OCI-LY1 (cell line): ENCODE measurements at regions not wholly inside any gene's neighbourhood (a gene's known extent, or its start where the extent isn't known, plus 50 kb on each side); places are given as distances from the start of the nearest gene placed in this dataset.

ENCODE experiments used
- H2AFZ ChIP-seq: fragments of 200-600 bp; sonication (generic), shearing (Covaris generic); 2 replicates; pipeline ENCODE4 v1.6.0; 2014; ENCODE audit warnings: antibody characterized with exemption, mild to moderate bottlenecking, low read length
- H3F3A ChIP-seq: fragments of 200-600 bp; sonication (generic), shearing (Covaris generic); 2 replicates; pipeline ENCODE4 v1.6.0; 2014; ENCODE audit warnings: mild to moderate bottlenecking, antibody characterized with exemption, low read length, moderate library complexity; ENCODE audit not compliant: insufficient read depth
- H3K27ac ChIP-seq: fragments of 200-600 bp; sonication (generic); 2 replicates; pipeline ENCODE4 v1.5.1; 2014; ENCODE audit warnings: low read length, mixed run types, mild to moderate bottlenecking, low read depth; ENCODE audit not compliant: poor library complexity, severe bottlenecking
- H3K27me3 ChIP-seq: fragments of 200-600 bp; sonication (generic); 2 replicates; pipeline ENCODE4 v1.6.0; 2014; ENCODE audit warnings: antibody characterized with exemption, mild to moderate bottlenecking, low read length, moderate library complexity; ENCODE audit not compliant: insufficient read depth
- H3K36me3 ChIP-seq: fragments of 200-600 bp; sonication (generic); 2 replicates; pipeline ENCODE4 v1.6.1; 2014; ENCODE audit warnings: mild to moderate bottlenecking, antibody characterized with exemption, low read length, moderate library complexity, mixed read lengths; ENCODE audit not compliant: insufficient read depth
- H3K4me1 ChIP-seq: fragments of 200-600 bp; sonication (generic); 2 replicates; pipeline ENCODE4 v1.5.1; 2014; ENCODE audit warnings: mild to moderate bottlenecking, low read length, moderate library complexity; ENCODE audit not compliant: insufficient read depth, severe bottlenecking
- H3K4me2 ChIP-seq: fragments of 200-600 bp; sonication (generic), shearing (Covaris generic); 2 replicates; pipeline ENCODE4 v1.6.1; 2014; ENCODE audit warnings: low read length
- H3K4me3 ChIP-seq: fragments of 200-600 bp; sonication (generic); 2 replicates; pipeline ENCODE4 v1.5.1; 2014; ENCODE audit warnings: low read length, low read depth, mild to moderate bottlenecking, mixed read lengths; ENCODE audit not compliant: poor library complexity, severe bottlenecking
- H3K79me2 ChIP-seq: fragments of 200-600 bp; shearing (Covaris generic); 2 replicates; pipeline ENCODE4 v1.6.1; 2016; ENCODE audit warnings: mixed run types, low read length, mixed read lengths; ENCODE audit not compliant: insufficient read depth
- H3K9ac ChIP-seq: fragments of 200-600 bp; sonication (generic), shearing (Covaris generic); 2 replicates; pipeline ENCODE4 v1.6.1; 2014; ENCODE audit warnings: mild to moderate bottlenecking, low read length, mixed read lengths
- H3K9me2 ChIP-seq: fragments of 200-600 bp; sonication (generic), shearing (Covaris generic); 2 replicates; pipeline ENCODE4 v1.6.1; 2014; ENCODE audit warnings: low read depth, mild to moderate bottlenecking, low read length, mixed read lengths
- H3K9me3 ChIP-seq: fragments of 200-600 bp; shearing (Covaris generic); 2 replicates; pipeline ENCODE4 v1.6.1; 2014; ENCODE audit warnings: low read length, mixed read lengths
- H4K20me1 ChIP-seq: fragments of 200-600 bp; sonication (generic), shearing (Covaris generic); 2 replicates; pipeline ENCODE4 v1.6.0; 2016; ENCODE audit warnings: mild to moderate bottlenecking, low read length; ENCODE audit not compliant: insufficient read depth
- CTCF ChIP-seq: fragments of 200-600 bp; sonication (generic), shearing (Covaris generic); IDR thresholded peaks from 2 replicates; pipeline ENCODE4 v1.5.1; 2017; ENCODE audit warnings: mild to moderate bottlenecking, antibody characterized with exemption, low read length, moderate library complexity, mixed read lengths
- EZH2 ChIP-seq: fragments of 200-600 bp; sonication (generic), shearing (Covaris generic); IDR thresholded peaks from 2 replicates; pipeline ENCODE4 v1.8.0; 2017; ENCODE audit warnings: borderline replicate concordance, mixed run types, mild to moderate bottlenecking, antibody characterized with exemption, low read length, moderate library complexity, mixed read lengths

DNA sequence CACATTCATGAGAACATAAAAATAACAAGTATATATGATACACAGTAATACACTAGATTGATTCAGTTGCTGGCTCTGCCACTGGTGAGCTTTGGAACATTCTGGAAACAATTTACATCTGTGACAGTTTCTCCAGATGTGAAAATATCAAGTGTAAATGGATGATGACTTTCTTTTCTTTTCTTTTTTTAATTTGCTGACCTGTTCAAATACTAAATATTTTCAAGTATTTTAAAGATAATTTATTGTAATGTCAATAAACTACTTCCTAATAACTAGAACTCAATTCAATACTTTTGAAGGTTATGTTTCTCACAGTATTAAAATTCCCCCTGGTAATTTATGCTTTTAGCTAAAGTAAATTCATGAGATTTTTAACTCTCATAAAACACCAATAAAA, 180.3 kb downstream of the CRPPA start:
- no peaks in the 10 kb centered on the region for H3F3A ChIP-seq
- no peak overlapping the region for H3K4me2 ChIP-seq
- no peak overlapping the region for H3K4me3 ChIP-seq
- H2AFZ ChIP-seq: no peak overlapping the region
- H3K9me3 ChIP-seq: no peaks in the 10 kb centered on the region
- H3K27me3 ChIP-seq: no peaks in the 10 kb centered on the region
- no peaks in the 10 kb centered on the region for H3K79me2 ChIP-seq
- no peaks in the 10 kb centered on the region for H3K9me2 ChIP-seq
- no peak overlapping the region for H3K27ac ChIP-seq
- no peaks in the 10 kb centered on the region for H3K36me3 ChIP-seq
- H3K9ac ChIP-seq: no peak overlapping the region
- TF ChIP-seq CTCF (no peak), EZH2 (no peak)
- H3K4me1 ChIP-seq: no peaks in the 10 kb centered on the region
- H4K20me1 ChIP-seq: no peaks in the 10 kb centered on the region

GRCh38 chr7:16236381-16236780, 185.0 kb downstream of the CRPPA start:
- H3K27ac ChIP-seq: no peak overlapping the region
- H3K9me3 ChIP-seq: no peaks in the 10 kb centered on the region
- H3K9ac ChIP-seq: no peak overlapping the region
- no peaks in the 10 kb centered on the region for H3K9me2 ChIP-seq
- H3K4me3 ChIP-seq: no peak overlapping the region
- H4K20me1 ChIP-seq: no peaks in the 10 kb centered on the region
- H3K27me3 ChIP-seq: no peaks in the 10 kb centered on the region
- no peak for TF ChIP-seq EZH2
- TF ChIP-seq CTCF: no peak
- no peak overlapping the region for H3K4me2 ChIP-seq
- no peaks in the 10 kb centered on the region for H3K36me3 ChIP-seq
- no peak overlapping the region for H2AFZ ChIP-seq
- H3K79me2 ChIP-seq: no peaks in the 10 kb centered on the region
- H3F3A ChIP-seq: no peaks in the 10 kb centered on the region
- no peaks in the 10 kb centered on the region for H3K4me1 ChIP-seq

- no peaks in the 10 kb centered on the region for H3K36me3 ChIP-seq
- no peaks in the 10 kb centered on the region for H3K9me3 ChIP-seq
- no peak overlapping the region for H3K27ac ChIP-seq
- no peak overlapping the region for H3K4me3 ChIP-seq
- no peaks in the 10 kb centered on the region for H3K79me2 ChIP-seq
- H2AFZ ChIP-seq: no peak overlapping the region
- TF ChIP-seq EZH2 (no peak), CTCF (no peak)
- no peaks in the 10 kb centered on the region for H4K20me1 ChIP-seq
- H3K4me1 ChIP-seq: no peaks in the 10 kb centered on the region
- H3K9me2 ChIP-seq: no peaks in the 10 kb centered on the region
- no peak overlapping the region for H3K4me2 ChIP-seq
- no peaks in the 10 kb centered on the region for H3F3A ChIP-seq
- no peak overlapping the region for H3K9ac ChIP-seq
- no peaks in the 10 kb centered on the region for H3K27me3 ChIP-seq
Measured at GRCh38 chr7:16235147-16236114, 185.9 kb downstream of the CRPPA start.
